SK-N-SH (cell line): ENCODE measurements at regions not wholly inside any gene's neighbourhood (a gene's known extent, or its start where the extent isn't known, plus 50 kb on each side); places are given as distances from the start of the nearest gene placed in this dataset.

Experiments
- GABPA ChIP-seq: IDR thresholded peaks from 2 replicates; pipeline ENCODE4 v1.4.0; 2012; ENCODE audit warnings: low read depth, mild to moderate bottlenecking
- GATA2 ChIP-seq: sonication (generic); formaldehyde crosslinking; IDR thresholded peaks from 2 replicates; pipeline ENCODE4 v1.5.0; 2020; ENCODE audit warnings: mild to moderate bottlenecking, missing genetic modification reagents
- POLR2AphosphoS5 ChIP-seq: IDR thresholded peaks from 2 replicates; pipeline ENCODE4 v1.6.1; 2012; ENCODE audit warnings: low read depth, low read length
- SIN3A ChIP-seq: IDR thresholded peaks from 2 replicates; pipeline ENCODE4 v1.6.1; 2012; ENCODE audit warnings: low read depth, mild to moderate bottlenecking, low read length, moderate library complexity, borderline replicate concordance
- SMC3 ChIP-seq: IDR thresholded peaks from 2 replicates; pipeline ENCODE4 v1.6.1; 2012; ENCODE audit warnings: low read depth, low read length, improper control_type of control experiment
- YY1 ChIP-seq: IDR thresholded peaks from 2 replicates; pipeline ENCODE4 v1.4.0; 2012; ENCODE audit warnings: low read depth, mild to moderate bottlenecking
- TF ChIP-seq, protein P1 (sequence below): fragments of 200-600 bp; sonication (generic); IDR thresholded peaks from 2 replicates; pipeline ENCODE4 v1.6.1; 2017; ENCODE audit warnings: antibody characterized with exemption, mild to moderate bottlenecking, moderate library complexity
- TF ChIP-seq, protein P2 (sequence below): fragments of 150-350 bp; IDR thresholded peaks from 2 replicates; pipeline ENCODE4 v1.6.1; 2017; ENCODE audit warnings: antibody characterized with exemption, low read length, low read depth, borderline replicate concordance

DNA sequence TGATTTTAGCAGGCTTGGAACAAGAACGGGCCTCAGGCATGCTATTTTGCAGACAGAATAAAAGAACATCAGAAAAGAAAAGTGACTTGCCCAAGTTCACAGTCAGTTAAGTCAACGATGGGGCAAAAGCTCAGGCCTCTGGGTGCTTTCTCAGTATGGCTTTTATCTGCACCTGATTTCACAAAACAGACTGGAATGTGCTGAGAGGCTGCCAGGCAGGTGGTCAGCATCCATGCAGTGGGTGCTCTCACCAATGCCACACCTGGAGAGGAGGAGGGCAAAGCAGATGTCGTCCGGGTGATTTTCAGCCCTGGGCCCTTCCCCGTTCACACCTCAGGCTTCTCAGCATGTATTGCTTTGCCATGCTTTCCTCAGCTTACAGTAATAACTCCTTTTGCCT lies 854.6 kb downstream of the RNF144A start:
- TF ChIP-seq YY1 (no peak), SIN3A (no peak), POLR2AphosphoS5 (no peak), GATA2 (CRISPR knock-in tag) (no peak), GABPA (no peak), SMC3 (no peak)
- TF ChIP-seq, protein P1, sequence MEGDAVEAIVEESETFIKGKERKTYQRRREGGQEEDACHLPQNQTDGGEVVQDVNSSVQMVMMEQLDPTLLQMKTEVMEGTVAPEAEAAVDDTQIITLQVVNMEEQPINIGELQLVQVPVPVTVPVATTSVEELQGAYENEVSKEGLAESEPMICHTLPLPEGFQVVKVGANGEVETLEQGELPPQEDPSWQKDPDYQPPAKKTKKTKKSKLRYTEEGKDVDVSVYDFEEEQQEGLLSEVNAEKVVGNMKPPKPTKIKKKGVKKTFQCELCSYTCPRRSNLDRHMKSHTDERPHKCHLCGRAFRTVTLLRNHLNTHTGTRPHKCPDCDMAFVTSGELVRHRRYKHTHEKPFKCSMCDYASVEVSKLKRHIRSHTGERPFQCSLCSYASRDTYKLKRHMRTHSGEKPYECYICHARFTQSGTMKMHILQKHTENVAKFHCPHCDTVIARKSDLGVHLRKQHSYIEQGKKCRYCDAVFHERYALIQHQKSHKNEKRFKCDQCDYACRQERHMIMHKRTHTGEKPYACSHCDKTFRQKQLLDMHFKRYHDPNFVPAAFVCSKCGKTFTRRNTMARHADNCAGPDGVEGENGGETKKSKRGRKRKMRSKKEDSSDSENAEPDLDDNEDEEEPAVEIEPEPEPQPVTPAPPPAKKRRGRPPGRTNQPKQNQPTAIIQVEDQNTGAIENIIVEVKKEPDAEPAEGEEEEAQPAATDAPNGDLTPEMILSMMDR, result no peak
- TF ChIP-seq, protein P2, sequence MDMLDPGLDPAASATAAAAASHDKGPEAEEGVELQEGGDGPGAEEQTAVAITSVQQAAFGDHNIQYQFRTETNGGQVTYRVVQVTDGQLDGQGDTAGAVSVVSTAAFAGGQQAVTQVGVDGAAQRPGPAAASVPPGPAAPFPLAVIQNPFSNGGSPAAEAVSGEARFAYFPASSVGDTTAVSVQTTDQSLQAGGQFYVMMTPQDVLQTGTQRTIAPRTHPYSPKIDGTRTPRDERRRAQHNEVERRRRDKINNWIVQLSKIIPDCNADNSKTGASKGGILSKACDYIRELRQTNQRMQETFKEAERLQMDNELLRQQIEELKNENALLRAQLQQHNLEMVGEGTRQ, result no peak
